HG03159 (cell line): ENCODE measurements at regions not wholly inside any gene's neighbourhood (a gene's known extent, or its start where the extent isn't known, plus 50 kb on each side); places are given as distances from the start of the nearest gene placed in this dataset.

Experiments
- ATAC-seq: cut with Tn5 transposase; IDR thresholded peaks from one replicate; pipeline ENCODE4 v1.9.1; 2021; ENCODE audit warnings: mild to moderate bottlenecking, moderate library complexity; ENCODE audit not compliant: unreplicated experiment

DNA sequence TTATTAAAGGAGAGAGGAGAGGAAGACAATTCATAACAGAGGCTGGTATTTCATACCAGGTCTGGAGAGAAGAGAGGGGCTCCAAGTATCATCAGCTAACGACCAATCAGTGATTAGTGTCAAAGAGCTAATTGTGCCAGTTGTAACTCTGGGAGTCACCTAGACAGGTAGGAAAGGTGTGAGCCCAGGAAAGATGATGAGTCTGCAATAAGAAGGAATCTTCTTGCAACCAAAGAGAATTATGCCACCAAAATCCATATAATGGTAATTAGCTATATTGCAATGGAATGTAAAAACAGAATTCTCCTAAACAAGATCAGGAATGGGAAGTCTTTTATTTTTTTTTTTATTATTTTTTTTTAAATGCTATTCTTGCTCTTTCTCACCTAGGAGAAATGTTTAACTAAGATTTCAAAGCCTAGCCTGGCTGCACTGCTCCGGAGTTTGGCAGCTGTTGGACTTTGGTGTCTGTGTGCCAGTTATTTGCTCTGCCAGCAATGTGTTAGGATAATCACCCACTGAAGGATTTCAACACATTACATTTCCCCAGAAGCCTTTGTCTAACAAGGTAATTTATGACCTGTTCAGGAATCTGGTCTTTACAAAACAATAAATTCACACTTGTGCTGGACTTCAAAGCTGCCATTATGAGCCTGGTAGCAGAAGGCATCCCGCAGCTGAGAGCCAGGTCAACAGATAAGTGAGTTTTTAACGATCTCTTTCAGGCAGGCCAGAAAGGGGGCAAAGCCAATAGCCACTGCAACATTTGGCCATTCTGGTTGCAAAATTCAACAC is 89.4 kb downstream of the FOXB1 start:
- no peak for ATAC-seq

DNA sequence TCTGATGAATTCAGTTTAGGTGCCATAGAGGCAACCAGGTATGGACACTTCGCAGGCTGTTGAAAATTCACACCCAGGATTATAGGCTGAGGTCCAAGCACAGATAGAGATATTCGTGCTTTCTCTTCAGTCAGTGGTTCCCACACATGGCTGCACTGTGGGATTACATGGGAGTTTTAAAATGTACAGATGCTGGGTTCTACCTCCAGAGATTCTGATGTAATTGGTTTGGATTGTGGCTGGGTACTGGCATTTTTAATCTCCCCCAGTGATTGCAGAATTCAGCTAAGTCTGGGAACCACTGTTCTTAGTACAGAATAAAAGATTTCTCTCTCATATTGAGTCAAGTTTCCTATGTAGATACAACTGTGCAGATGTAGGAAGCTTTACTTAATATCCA is 91.6 kb downstream of the FOXB1 start:
- ATAC-seq = no peak

DNA sequence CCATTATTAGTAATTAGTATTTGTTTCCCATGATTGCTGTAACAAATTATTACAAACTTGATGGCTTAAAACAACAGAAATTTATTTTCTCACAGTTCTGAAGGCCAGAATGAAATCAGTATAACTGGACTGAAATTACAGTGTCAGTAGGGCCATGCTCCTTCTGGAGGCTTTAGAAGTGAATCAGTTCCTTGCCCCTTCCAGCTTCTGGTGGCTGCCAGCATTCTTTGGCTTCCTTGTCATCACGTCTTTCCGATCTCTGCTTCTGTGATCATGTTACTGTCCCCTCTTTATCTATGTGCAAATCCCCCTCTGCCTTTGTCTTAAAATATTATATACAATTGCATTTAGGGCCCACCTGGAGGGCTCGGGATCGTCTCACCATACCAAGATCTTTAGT is 92.0 kb downstream of the FOXB1 start:
- ATAC-seq = no peak

DNA sequence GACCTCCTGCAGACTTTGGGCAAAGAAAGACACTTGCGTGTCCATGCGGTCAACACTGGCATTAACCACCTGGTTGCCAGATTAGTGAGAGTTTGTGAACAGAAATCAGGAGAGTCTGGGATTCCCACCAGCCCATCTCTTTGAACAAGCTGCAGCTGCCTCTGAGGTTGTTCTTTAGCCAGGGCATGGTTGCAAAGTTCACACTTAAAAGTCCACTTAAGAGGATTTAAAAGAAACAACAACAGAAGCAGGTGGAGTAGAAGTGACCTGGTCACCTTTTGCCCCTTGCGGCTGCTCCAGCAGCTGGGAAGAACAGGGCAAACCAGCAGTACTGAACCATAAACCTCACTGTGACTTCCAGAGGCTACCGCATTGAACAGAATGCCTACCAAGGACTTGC is 97.3 kb downstream of the FOXB1 start:
- no peak for ATAC-seq

DNA sequence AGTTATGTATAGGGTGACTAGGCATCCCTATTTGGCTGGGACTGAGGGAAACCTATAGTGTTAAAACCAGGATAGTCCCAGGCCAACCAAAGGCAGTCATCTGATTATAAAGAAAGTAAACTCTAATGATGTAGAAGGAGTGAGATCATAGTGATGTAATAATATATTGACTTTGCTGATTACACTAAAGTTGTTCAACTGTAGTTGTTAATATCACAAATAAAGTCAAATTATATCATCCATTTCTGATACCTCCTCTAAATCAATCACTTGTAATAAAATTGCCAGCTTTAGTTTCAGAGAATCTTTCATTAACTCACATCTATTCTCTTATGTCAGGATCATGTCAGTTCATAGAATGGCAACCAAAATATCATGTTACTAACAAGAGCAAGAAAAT is 98.6 kb downstream of the FOXB1 start:
- ATAC-seq = no peak

DNA sequence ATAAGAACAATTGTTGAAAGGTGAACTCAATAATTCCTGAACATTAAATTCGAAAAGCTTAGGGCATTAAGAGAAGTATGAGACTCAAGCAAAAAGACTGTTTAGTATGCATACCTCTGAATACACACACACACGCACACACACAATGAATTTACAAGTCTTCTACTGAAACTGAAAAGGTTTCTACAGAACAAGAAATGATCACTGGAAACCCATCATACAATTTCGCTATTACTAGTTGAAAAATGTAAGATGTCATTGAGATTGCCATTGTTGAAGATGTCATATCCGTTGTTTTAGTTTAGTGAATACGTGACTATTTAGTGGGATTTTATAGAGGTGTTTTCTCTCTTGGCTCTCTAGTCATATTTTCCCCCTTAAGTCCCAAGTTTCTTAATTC is 106.8 kb downstream of the FOXB1 start:
- ATAC-seq = no peak

DNA sequence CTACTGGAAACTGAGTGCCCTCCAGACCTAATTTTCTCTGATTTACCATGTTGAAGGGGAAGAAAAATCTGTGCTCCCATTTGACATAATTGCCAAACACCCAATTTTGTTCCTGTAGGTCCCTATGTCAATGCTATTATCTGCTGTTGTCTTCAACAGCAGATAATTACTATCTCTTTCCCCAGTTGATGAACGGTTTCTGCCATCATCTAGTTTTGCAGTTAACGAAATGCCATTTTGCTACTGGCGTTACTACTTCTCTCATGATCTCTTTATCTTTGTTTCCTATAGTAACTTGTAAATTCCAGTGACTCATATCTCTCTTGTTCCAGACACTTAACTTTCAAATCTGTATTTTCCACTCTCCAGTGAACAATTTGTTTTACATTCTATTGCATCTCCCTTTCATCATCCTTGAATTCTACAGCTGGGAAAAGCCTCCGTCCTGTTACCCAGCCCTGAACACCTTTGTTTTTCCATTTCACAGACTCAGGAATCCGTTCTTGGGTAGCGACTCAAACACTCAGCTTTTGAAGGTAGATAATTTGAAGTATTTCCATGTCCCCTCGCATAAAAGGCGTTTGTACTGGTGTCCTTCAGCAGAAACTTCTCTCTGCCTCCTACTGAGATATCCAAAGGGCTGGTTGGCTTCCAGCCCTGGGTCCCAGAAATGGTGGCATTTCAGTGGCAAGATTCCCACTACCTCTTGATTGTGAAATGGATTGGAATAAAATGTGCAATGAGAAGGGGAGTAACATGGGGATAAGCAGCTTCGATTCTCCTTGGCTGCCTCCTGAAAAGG is 111.7 kb downstream of the FOXB1 start:
- ATAC-seq = no peak

DNA sequence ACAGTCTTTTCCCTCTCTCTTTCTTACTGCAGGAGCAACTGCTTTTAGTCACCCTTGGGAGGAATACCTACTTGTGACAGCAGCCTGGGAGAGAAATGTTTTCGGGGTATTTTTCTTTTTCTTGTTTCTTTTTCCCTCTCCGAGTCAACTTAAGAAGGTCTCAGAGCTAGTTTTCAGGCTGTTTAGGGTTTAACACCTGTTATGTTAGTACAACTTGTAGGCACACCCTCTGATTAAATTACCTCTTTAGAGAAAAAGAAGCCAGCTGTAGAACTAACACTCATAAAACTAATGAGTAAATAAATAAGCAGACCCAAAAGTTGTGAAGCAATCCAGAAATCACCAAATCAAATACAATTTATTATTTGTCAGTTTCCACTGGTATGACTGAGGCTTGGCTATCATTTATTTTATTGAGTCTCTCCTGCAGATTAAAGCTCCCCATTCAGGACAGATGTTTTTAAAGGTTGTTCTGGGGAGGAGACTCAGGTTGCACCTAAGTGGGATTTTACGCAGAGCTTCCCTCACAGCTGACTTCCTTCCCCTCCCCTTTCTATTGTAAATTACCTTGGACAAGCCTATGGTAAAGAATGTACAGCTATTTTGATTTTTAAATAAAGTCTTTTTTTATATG is 112.5 kb downstream of the FOXB1 start:
- ATAC-seq = no peak

DNA sequence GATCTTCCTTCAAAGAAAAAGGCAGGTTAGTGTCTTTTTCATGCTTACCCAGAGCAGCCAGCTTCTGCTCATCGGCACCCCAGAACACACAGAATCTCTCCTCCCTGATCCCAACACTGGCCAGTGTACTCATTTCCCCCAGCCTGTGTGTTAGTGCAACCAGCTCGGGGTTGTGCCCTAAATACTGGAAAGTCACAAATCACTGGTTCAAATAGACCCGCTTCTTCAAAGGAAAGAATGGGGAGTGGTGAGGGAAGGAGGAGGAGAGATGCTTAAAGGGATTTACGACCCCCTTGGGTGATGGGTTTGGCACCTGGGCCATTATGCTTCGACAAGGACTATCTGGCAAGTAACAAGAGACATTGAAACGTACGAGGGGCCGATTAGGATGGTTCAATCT is 114.0 kb downstream of the FOXB1 start:
- ATAC-seq = no peak

DNA sequence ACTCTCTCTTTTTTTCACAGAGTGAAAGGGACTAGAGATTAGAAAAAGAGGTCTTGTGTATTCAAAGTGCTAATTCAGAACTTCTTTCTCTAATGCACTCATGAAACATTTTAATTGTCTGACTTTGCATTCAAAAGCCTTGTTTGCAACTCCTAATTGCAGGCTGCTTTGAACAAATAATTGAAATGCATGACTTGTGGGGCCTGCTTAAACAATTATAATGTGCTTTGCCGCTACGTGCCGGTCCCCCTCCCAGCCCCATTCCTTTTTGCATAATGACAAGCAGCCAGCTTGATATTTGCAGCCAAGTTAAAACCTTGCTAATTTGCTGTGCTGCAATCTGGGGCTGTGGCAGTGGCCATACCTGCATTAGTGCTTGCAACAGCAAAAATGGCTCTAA is 114.5 kb downstream of the FOXB1 start:
- ATAC-seq = no peak

DNA sequence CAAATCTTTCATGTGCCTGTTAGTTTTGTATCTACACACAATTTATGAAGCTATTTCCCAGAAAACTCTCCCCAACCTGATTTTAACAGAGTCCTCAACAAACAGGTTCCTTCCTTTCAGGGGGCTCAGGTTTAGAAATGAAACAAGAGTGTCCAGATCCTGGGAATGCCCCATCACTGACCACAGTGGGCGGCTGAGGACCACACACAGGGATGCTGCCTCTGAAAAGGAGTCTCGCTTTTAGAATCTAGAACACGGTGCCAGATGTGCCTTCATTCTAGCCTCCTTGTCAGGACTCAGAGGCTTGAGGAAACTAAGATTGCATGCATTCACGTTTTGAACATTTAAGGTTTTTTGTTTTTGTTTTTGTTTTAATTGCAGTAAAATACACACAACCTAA is 115.0 kb downstream of the FOXB1 start:
- ATAC-seq = no peak

DNA sequence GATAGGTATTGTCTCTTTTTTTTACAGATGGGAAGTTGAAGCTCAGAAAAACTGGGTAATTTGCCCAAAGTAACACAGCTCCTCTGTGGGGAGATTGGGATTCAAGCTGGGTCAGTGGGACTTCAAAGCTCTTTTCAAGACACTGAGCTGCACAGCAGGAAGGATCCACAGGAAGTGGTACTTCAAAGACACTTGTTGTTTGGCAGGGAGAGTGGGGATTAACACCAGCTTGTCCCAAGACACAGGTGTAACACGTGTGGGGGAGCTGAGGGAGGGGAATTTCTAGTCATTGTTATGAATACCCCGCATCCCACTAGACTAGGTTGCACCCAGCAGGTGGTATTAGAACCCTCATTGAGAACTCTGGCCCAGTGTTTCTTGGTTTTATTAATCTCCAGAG is 116.0 kb downstream of the FOXB1 start:
- no peak for ATAC-seq

DNA sequence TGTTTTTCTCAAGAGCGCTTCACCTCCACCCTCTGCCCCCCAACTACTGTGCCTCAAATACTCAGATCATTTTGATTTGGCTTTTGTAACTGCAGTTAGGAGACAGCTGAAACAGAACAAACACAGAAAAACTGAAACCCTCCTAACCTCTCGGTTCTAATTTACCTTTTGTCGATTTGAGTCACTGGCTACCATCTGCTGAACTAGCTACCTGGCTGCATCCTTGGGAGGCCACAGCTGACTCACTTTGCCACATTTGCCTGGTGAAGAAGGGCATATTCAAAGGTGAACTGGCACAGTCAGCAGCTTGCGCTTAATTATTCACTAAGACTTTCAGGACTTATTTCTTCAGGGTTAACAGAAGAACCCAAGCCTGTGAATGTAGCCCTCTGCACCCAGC is 117.7 kb downstream of the FOXB1 start:
- no peak for ATAC-seq

DNA sequence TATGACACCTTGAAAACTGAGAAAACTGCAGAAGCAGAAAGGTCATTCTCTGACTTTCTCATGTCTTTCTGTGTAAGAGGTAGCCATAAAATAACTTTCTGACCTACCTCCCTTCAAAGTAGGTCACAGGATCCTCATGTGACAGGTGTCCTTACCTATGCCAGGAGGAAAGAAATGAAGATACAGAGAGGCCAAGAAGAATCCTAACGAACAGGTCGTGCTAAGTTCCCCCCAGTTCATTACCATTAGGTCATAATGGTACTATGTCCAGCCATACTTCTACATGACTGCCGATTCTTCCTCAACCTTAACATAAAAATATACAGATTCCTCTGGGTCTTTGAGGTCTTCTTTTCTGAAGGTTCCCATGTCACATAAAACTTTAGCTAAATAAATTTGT is 118.6 kb downstream of the FOXB1 start:
- no peak for ATAC-seq

DNA sequence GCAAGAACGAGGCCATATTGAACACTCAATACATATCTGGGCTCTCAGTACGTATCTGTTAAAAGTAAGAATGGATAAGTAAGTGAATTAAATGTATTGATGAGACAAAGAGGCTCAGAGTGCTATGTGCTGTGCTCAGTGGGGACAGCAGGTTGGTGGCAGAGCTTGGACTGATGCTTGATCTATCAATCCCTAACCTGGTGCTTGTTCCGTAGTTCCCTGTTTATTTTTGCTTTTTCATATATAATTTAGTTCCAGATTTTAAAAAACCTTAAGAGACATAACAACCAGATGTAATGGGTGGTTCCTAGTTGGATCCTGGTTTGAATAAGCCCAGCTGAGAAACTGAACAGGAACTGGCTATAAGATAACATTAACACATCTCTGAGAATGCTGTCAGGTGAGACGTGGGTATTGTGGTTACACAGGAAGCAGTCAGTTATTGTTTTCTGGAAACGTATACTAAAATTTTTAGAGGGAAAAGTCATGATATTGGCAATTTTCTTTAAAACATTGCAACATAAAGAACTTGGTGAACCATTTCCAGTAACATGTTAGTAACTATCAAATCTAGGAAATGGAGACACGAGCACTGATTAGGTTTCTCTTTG is 120.5 kb downstream of the FOXB1 start:
- no peak for ATAC-seq

DNA sequence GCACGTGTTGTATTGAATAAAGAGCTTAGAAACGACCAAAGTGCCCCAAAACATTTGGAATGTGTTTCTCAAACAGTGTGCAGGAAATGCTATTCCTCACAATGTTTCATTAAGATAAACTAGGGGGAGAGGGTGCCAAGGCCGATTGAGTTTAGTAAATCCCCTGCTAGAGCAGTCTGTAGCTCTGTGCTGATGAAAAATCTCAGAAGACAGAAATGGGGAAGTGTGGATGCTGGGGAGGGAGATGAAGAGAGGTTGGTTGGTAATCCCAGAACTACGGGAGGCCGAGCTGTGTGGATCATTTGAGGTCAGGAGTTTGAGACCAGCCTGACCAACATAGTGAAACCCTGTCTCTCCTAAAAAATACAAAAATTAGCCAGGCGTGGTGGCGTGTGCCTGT is 121.2 kb downstream of the FOXB1 start:
- ATAC-seq = no peak

DNA sequence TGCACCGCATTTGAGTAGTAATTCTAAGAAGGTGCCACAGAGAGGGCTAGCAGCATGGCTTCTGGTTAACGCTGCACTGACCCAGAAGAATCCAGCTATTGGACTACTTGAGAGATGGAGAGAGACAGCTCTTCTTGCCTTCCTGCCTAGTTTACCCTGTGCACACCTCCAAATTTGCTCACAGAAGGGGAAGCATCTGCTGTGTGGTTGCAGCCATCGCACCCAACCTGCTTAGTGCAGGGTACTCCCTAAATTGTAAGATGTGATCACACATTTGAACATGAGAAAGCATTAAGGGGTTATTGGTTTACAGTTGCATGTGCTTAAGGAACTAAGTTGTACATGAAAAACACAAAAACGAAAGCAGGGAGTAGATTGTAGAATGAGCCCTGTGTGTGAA is 122.1 kb downstream of the FOXB1 start:
- no peak for ATAC-seq

DNA sequence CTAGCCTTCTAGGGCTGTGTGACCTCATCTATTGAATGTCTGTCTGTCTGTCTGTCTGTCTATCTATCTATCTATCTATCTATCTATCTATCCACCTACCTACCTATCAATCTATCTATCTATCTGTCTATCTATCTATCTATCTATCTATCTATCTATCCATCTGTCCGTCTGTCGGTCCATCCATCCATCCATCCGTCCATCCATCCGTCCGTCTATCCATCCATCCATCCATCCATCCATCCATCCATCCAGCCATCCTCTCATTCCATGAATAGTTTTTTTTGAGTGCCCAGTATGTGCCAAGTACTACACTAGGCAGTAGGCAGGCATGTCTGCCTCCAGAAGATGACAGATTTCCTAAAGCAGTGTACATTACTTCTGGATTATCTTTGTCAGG is 122.5 kb downstream of the FOXB1 start:
- ATAC-seq = no peak

DNA sequence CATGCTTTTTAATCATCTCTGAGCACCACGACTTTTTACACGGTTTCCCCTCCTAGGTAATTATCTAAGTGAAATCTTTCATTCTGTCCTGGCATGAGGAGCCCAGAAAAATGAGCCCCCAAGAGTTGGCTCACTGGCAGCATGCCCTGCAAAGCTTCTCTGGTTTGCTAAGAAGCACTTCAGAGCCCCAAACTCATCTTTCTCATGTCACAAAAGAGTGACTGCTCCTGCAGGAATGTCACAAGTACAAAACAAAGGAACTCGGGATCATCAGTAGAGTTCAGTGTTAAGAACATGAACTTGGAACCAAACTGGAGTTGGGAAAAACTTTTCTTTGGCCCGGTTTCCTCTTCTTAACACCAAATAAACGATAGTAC is 123.9 kb downstream of the FOXB1 start:
- no peak for ATAC-seq

DNA sequence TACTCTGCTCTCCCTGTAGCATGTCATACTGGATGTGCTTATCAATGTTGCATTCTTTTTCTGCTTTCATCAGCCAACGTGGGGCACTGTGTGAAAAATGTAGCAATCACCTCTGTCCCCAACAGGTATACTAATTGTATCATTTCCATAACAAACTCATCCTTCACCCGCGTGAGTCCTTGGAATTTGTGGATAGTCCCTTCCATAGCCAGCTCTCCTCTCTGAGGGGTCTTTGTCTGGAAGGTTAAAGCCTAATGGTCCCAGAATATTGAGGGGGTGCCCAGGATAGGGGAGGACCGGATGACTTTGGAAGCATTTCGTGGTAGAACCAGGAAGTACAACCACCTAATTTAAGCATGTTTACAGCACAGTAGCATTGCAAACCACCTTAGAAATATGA is 124.6 kb downstream of the FOXB1 start:
- no peak for ATAC-seq

DNA sequence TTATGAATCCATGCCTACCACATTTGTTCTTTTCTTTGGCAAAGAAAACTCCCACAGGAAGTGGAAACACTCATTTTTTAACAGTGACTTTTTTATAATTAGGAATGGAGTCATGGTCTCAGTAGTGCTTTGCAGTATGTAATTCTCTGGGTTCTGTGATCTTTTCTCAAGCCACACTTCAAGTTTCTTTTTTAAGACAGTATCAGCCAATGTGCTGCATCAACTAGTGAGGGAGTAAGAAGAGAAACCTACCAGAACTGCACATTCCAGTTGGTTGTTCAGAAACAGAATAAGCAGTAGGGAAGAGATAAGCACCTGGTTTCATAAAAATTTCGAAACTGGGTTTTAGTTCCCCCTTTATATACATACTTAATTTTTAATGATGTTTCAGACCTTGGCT is 126.3 kb downstream of the FOXB1 start:
- ATAC-seq = no peak

DNA sequence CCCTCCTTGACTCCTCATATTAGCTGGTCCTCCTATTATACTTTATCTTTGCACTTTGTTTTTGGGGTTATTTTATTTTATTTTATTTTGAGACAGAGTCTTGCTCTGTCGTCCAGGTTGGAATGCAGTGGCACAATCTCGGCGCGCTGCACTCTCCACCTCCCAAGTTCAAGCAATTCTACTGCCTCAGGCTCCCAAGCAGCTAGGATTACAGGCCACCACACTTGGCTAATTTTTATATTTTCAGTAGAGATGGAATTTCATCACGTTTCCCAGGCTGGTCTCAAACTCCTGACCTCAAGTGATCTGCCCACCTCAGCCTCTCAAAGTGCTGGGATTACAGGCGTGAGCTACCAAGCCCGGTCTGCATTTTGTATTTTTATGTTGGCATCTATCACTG is 126.7 kb downstream of the FOXB1 start:
- no peak for ATAC-seq
